GM23338 (cell line): ENCODE measurements at regions not wholly inside any gene's neighbourhood (a gene's known extent, or its start where the extent isn't known, plus 50 kb on each side); places are given as distances from the start of the nearest gene placed in this dataset.
A peak's percentile ranks its signal among the peaks of the same experiment; 100 is the strongest.

ENCODE experiments used
- ATAC-seq: fragments of 200-7000 bp; cut with Tn5 transposase; 3 replicates; pipeline ENCODE4 v1.9.1; 2020
- DNase-seq: peaks from one replicate; pipeline ENCODE4 v3.0.0-alpha.2; 2015; ENCODE audit warnings: low spot score
- H2AFZ ChIP-seq: fragments of 200-600 bp; sonication (generic); 2 replicates; pipeline ENCODE4 v1.8.0; 2016; ENCODE audit warnings: antibody characterized with exemption, mild to moderate bottlenecking, moderate library complexity
- H3F3A ChIP-seq: fragments of 200-600 bp; sonication (generic); replicated peaks from 2 replicates; pipeline ENCODE4 v1.8.0; 2017; ENCODE audit warnings: antibody characterized with exemption, mixed run types, low read depth
- H3K27ac ChIP-seq: fragments of 200-600 bp; sonication (generic); 2 replicates; pipeline ENCODE4 v1.6.1; 2016; ENCODE audit warnings: low read depth
- H3K27me3 ChIP-seq: fragments of 200-600 bp; sonication (generic); 2 replicates; pipeline ENCODE4 v1.8.0; 2016; ENCODE audit warnings: mild to moderate bottlenecking, mixed run types, moderate library complexity; ENCODE audit not compliant: insufficient read depth
- H3K36me3 ChIP-seq: fragments of 200-600 bp; sonication (generic); 2 replicates; pipeline ENCODE4 v1.8.0; 2016; ENCODE audit warnings: mild to moderate bottlenecking; ENCODE audit not compliant: insufficient read depth
- H3K4me1 ChIP-seq: fragments of 200-600 bp; sonication (generic); 2 replicates; pipeline ENCODE4 v1.8.0; 2016; ENCODE audit warnings: mild to moderate bottlenecking, moderate library complexity; ENCODE audit not compliant: insufficient read depth
- H3K4me2 ChIP-seq: fragments of 200-600 bp; sonication (generic); 2 replicates; pipeline ENCODE4 v1.7.1; 2017; ENCODE audit warnings: mixed run types
- H3K4me3 ChIP-seq: fragments of 200-600 bp; sonication (generic); 2 replicates; pipeline ENCODE4 v1.6.1; 2016; ENCODE audit warnings: mixed run types
- H3K79me2 ChIP-seq: fragments of 200-600 bp; sonication (generic); replicated peaks from 2 replicates; pipeline ENCODE4 v1.8.0; 2017; ENCODE audit warnings: mild to moderate bottlenecking; ENCODE audit not compliant: insufficient read depth
- H3K9me2 ChIP-seq: fragments of 200-600 bp; sonication (generic); 2 replicates; pipeline ENCODE4 v1.8.0; 2017; ENCODE audit not compliant: insufficient read depth
- H4K20me1 ChIP-seq: fragments of 200-600 bp; sonication (generic); replicated peaks from 2 replicates; pipeline ENCODE4 v1.8.0; 2017; ENCODE audit warnings: mild to moderate bottlenecking; ENCODE audit not compliant: insufficient read depth
- H3K27ac Mint-ChIP-seq: 2 replicates; pipeline ENCODE4 v1.8.0; 2020; ENCODE audit warnings: inconsistent platforms, mild to moderate bottlenecking, moderate library complexity, mixed read lengths
- H3K27me3 Mint-ChIP-seq: 3 replicates; pipeline ENCODE4 v1.8.0; 2022; ENCODE audit warnings: low read depth, mild to moderate bottlenecking, moderate library complexity, mixed read lengths, inconsistent platforms; ENCODE audit not compliant: insufficient read depth, poor library complexity
- H3K36me3 Mint-ChIP-seq: 3 replicates; pipeline ENCODE4 v1.8.0; 2021; ENCODE audit warnings: low read depth, mild to moderate bottlenecking, inconsistent platforms, moderate library complexity, mixed read lengths
- H3K4me1 Mint-ChIP-seq: 3 replicates; pipeline ENCODE4 v1.8.0; 2020; ENCODE audit warnings: mild to moderate bottlenecking, inconsistent platforms, mixed read lengths
- H3K4me3 Mint-ChIP-seq: 3 replicates; pipeline ENCODE4 v1.8.0; 2021; ENCODE audit warnings: moderate library complexity, mild to moderate bottlenecking, inconsistent platforms, mixed read lengths
- H3K9me3 Mint-ChIP-seq: 3 replicates; pipeline ENCODE4 v1.8.0; 2020; ENCODE audit warnings: moderate library complexity, mild to moderate bottlenecking, inconsistent platforms, mixed read lengths
- CTCF ChIP-seq, 2 experiments: fragments of 200-600 bp in 1 of 2; sonication (generic) in 1 of 2; conservative IDR thresholded peaks; 2 replicates each; pipeline versions ENCODE4 v1.5.1 to v1.6.1; 2016 to 2017; ENCODE audit warnings: antibody characterized with exemption in 2 of 2, low read depth in 2 of 2, mild to moderate bottlenecking in 2 of 2, moderate library complexity in 1 of 2
- EZH2 ChIP-seq: fragments of 200-600 bp; sonication (generic); IDR thresholded peaks from one replicate; pipeline ENCODE4 v1.8.0; 2017; ENCODE audit warnings: antibody characterized with exemption, mild to moderate bottlenecking, low read depth; ENCODE audit not compliant: unreplicated experiment
- EZH2phosphoT487 ChIP-seq: fragments of 200-600 bp; sonication (generic); IDR thresholded peaks from one replicate; pipeline ENCODE4 v1.8.1; 2018; ENCODE audit warnings: antibody characterized with exemption; ENCODE audit not compliant: unreplicated experiment
- JUNB ChIP-seq: IDR thresholded peaks from one replicate; pipeline ENCODE4 v1.6.1; 2016; ENCODE audit warnings: antibody characterized with exemption; ENCODE audit not compliant: unreplicated experiment
- NANOG ChIP-seq: IDR thresholded peaks from 2 replicates; pipeline ENCODE4 v1.6.1; 2016; ENCODE audit warnings: antibody characterized with exemption, borderline replicate concordance
- POLR2AphosphoS5 ChIP-seq: IDR thresholded peaks from 2 replicates; pipeline ENCODE4 v1.6.1; 2016; ENCODE audit warnings: antibody characterized with exemption, low read depth
- STAT1 ChIP-seq: IDR thresholded peaks from one replicate; pipeline ENCODE4 v1.6.1; 2016; ENCODE audit warnings: antibody characterized with exemption; ENCODE audit not compliant: unreplicated experiment
- ZNF114 ChIP-seq: fragments of 250-450 bp; sonication (Bioruptor Pico); IDR thresholded peaks from 2 replicates; pipeline ENCODE4 v1.5.0; 2020; ENCODE audit warnings: mild to moderate bottlenecking, moderate library complexity
- ZNF331 ChIP-seq: fragments of 250-450 bp; sonication (Bioruptor Pico); IDR thresholded peaks from 2 replicates; pipeline ENCODE4 v1.5.0; 2020; ENCODE audit warnings: low read depth, mild to moderate bottlenecking, moderate library complexity
- ZNF462 ChIP-seq: fragments of 250-450 bp; sonication (Bioruptor Pico); IDR thresholded peaks from 2 replicates; pipeline ENCODE4 v1.5.0; 2020; ENCODE audit warnings: mild to moderate bottlenecking, moderate library complexity
- TF ChIP-seq, protein P1 (sequence below): IDR thresholded peaks from one replicate; pipeline ENCODE4 v1.6.1; 2018; ENCODE audit warnings: antibody characterized with exemption; ENCODE audit not compliant: unreplicated experiment

DNA sequence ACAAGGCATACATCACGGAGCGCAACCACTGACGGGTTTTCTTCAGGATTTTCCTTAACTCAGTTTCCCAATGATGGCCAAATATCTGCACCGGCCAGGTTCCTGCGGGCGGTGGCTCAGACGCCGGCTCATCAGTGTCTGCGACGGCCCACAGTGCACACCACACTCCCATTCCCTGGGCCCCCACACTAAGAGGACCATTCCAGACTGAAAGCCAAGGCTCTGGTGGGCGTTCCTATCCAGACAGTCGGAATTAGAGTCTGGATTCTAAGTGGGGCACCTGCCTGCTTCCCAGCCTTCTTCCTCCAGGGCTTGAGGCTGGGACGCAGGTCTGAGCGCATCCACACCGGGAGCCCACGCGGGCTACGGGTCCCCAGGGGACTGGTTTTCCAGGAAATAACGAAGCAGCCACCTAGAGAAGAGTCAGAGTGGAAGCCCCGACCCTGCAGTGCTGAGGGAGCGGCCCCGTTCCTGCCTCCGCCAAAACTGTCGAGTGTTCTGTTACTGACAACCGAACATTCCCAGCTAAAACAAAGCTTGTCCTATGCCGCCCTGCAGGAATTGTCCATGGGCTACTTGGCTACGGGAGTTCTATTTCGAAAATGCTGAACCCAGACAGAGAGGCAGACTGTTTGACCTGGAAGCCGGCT, 75.3 kb downstream of the TMEM18 start:
- Histone ChIP-seq H3K27ac (no peak overlapping the region), H3K4me3 (no peak overlapping the region), H3F3A (0 out of 2 replicates have a peak, but pooled peaks cover 3% of the 10 kb centered on the region), H3K4me2 (no peak overlapping the region), H3K79me2 (no peaks in the 10 kb centered on the region), H4K20me1 (no peaks in the 10 kb centered on the region), H3K4me1 (no peaks in the 10 kb centered on the region), H2AFZ (peak overlapping the region; percentile 18; the same call in 1 of the 2 replicates), H3K27me3 (no peaks in the 10 kb centered on the region), H3K9me2 (no peaks in the 10 kb centered on the region), H3K36me3 (no peaks in the 10 kb centered on the region)
- no peaks in the 10 kb centered on the region for H3K9me3 Mint-ChIP-seq
- H3K4me1 Mint-ChIP-seq: no peaks in the 10 kb centered on the region
- no peak for TF ChIP-seq NANOG
- TF ChIP-seq JUNB: no peak
- TF ChIP-seq ZNF331: no peak
- TF ChIP-seq POLR2AphosphoS5: no peak
- TF ChIP-seq EZH2: no peak
- no peak for TF ChIP-seq ZNF114 (CRISPR knock-in tag)
- no peak for TF ChIP-seq EZH2phosphoT487
- no peak for TF ChIP-seq STAT1
- no peak for DNase-seq
- H3K36me3 Mint-ChIP-seq: no peaks in the 10 kb centered on the region
- H3K27me3 Mint-ChIP-seq: peaks cover 5% of the 10 kb centered on the region
- no peak overlapping the region for H3K4me3 Mint-ChIP-seq
- no peak overlapping the region for H3K27ac Mint-ChIP-seq
- ATAC-seq: no peak

- Mint-ChIP-seq H3K27me3 (peaks cover 5% of the 10 kb centered on the region), H3K27ac (no peak overlapping the region), H3K9me3 (no peaks in the 10 kb centered on the region), H3K4me1 (no peaks in the 10 kb centered on the region), H3K36me3 (no peaks in the 10 kb centered on the region), H3K4me3 (no peak overlapping the region)
- DNase-seq (no peak), ATAC-seq (no peak)
- no peaks in the 10 kb centered on the region for H3K79me2 ChIP-seq
- H3K4me3 ChIP-seq: no peak overlapping the region
- H3K4me2 ChIP-seq: no peak overlapping the region
- H3K27ac ChIP-seq: no peak overlapping the region
- no peak overlapping the region for H2AFZ ChIP-seq
- 0 out of 2 replicates have a peak, but pooled peaks cover 3% of the 10 kb centered on the region for H3F3A ChIP-seq
- no peaks in the 10 kb centered on the region for H3K4me1 ChIP-seq
- no peaks in the 10 kb centered on the region for H4K20me1 ChIP-seq
- H3K9me2 ChIP-seq: no peaks in the 10 kb centered on the region
- no peaks in the 10 kb centered on the region for H3K36me3 ChIP-seq
- H3K27me3 ChIP-seq: no peaks in the 10 kb centered on the region
- TF ChIP-seq EZH2phosphoT487 (no peak), CTCF (conservative IDR thresholded peaks at IDR 0.05; ENCODE audit: low read depth in 2 of 2) (no peak), ZNF114 (CRISPR knock-in tag) (no peak), ZNF331 (no peak), POLR2AphosphoS5 (no peak), ZNF462 (no peak)
- TF ChIP-seq, protein P1, sequence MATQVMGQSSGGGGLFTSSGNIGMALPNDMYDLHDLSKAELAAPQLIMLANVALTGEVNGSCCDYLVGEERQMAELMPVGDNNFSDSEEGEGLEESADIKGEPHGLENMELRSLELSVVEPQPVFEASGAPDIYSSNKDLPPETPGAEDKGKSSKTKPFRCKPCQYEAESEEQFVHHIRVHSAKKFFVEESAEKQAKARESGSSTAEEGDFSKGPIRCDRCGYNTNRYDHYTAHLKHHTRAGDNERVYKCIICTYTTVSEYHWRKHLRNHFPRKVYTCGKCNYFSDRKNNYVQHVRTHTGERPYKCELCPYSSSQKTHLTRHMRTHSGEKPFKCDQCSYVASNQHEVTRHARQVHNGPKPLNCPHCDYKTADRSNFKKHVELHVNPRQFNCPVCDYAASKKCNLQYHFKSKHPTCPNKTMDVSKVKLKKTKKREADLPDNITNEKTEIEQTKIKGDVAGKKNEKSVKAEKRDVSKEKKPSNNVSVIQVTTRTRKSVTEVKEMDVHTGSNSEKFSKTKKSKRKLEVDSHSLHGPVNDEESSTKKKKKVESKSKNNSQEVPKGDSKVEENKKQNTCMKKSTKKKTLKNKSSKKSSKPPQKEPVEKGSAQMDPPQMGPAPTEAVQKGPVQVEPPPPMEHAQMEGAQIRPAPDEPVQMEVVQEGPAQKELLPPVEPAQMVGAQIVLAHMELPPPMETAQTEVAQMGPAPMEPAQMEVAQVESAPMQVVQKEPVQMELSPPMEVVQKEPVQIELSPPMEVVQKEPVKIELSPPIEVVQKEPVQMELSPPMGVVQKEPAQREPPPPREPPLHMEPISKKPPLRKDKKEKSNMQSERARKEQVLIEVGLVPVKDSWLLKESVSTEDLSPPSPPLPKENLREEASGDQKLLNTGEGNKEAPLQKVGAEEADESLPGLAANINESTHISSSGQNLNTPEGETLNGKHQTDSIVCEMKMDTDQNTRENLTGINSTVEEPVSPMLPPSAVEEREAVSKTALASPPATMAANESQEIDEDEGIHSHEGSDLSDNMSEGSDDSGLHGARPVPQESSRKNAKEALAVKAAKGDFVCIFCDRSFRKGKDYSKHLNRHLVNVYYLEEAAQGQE: no peak
Observed at GRCh38 chr2:601387-601698, 75.9 kb downstream of the TMEM18 start.
